ENCODE measurements at regions not wholly inside any gene's neighbourhood (a gene's known extent, or its start where the extent isn't known, plus 50 kb on each side); places are given as distances from the start of the nearest gene placed in this dataset.

DNA sequence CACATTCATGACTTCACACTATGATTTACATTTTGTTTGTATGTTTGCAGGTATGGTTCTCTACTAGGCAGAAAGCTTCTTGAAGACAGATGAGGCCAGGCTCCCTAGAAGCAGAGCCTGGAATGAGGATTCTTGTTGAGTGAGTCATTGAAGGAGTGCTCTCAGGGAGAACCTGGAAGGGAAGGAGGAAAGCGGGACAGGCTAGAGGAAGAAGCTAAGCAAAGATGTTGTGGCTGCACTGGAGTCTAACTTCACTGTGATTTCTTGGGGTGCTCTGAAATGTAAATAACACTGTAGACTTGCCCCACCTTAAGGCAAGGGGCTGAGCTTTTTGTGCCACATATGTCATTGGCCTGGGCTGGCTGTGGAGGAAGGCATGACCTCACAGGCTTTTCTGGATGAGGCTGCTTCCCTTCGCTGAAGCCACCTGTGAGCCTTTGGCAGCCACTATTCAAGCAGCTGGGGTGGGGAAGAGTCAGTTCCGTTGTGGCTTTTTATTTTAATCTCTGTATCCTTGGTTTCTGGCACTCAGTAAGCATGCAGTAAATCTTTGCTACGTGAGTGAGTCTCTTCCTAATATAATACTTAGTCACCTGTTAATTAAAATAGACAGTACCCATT, 307.3 kb downstream of the SV2B start:
- DNase-seq (ENCODE audit: extremely low read depth, insufficient read length): no peak
- Histone ChIP-seq H3K36me3 (ENCODE audit: control insufficient read depth, insufficient read depth, low read length) (no peaks in the 10 kb centered on the region), H3K4me3 (replicated peaks; ENCODE audit: low read depth, low read length) (no peak overlapping the region), H3K27me3 (replicated peaks; ENCODE audit: control insufficient read depth, insufficient read depth, low read length) (no peaks in the 10 kb centered on the region)
- TF ChIP-seq CTCF (IDR thresholded peaks at IDR 0.05; ENCODE audit: insufficient read depth, low read length, poor library complexity, severe bottlenecking): no peak

- no peaks in the 10 kb centered on the region for H3K27me3 ChIP-seq (replicated peaks; ENCODE audit: control insufficient read depth, insufficient read depth, low read length)
- H3K36me3 ChIP-seq (ENCODE audit: control insufficient read depth, insufficient read depth, low read length): no peaks in the 10 kb centered on the region
- DNase-seq (ENCODE audit: extremely low read depth, insufficient read length): no peak
- no peak overlapping the region for H3K4me3 ChIP-seq (replicated peaks; ENCODE audit: low read depth, low read length)
- TF ChIP-seq CTCF (IDR thresholded peaks at IDR 0.05; ENCODE audit: insufficient read depth, low read length, poor library complexity, severe bottlenecking): no peak
Measured at GRCh38 chr15:91408476-91409076, 308.5 kb downstream of the SV2B start.

- no peaks in the 10 kb centered on the region for H3K27me3 ChIP-seq (replicated peaks; ENCODE audit: control insufficient read depth, insufficient read depth, low read length)
- no peak for DNase-seq (ENCODE audit: extremely low read depth, insufficient read length)
- H3K4me3 ChIP-seq (replicated peaks; ENCODE audit: low read depth, low read length): no peak overlapping the region
- no peaks in the 10 kb centered on the region for H3K36me3 ChIP-seq (ENCODE audit: control insufficient read depth, insufficient read depth, low read length)
- TF ChIP-seq CTCF (IDR thresholded peaks at IDR 0.05; ENCODE audit: insufficient read depth, low read length, poor library complexity, severe bottlenecking): no peak
Measured at GRCh38 chr15:91409387-91409786, 309.3 kb downstream of the SV2B start.

DNA sequence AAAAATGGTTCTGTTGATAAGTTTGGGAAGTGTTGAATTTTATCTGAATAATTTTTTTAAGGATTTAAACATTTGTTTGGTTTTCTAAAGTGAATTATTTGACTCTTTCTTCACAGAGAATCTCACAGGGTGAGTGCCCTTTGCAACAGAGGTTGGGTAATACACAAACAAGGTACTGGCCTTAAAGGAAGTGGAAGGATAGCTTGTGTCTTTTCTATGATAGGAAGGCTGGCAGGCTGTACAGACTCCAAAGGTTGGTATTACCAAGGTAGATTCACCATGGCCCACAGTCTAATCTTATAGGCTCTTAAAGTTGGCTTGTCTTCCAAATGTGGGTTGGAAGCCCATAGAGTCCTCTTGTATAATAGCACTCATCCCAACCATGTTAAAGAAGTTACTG, 311.5 kb downstream of the SV2B start:
- Histone ChIP-seq H3K27me3 (replicated peaks; ENCODE audit: control insufficient read depth, insufficient read depth, low read length) (no peaks in the 10 kb centered on the region), H3K36me3 (ENCODE audit: control insufficient read depth, insufficient read depth, low read length) (no peaks in the 10 kb centered on the region), H3K4me3 (replicated peaks; ENCODE audit: low read depth, low read length) (no peak overlapping the region)
- no peak for TF ChIP-seq CTCF (IDR thresholded peaks at IDR 0.05; ENCODE audit: insufficient read depth, low read length, poor library complexity, severe bottlenecking)
- DNase-seq (ENCODE audit: extremely low read depth, insufficient read length): no peak

- TF ChIP-seq CTCF (IDR thresholded peaks at IDR 0.05; ENCODE audit: insufficient read depth, low read length, poor library complexity, severe bottlenecking): no peak
- Histone ChIP-seq H3K4me3 (replicated peaks; ENCODE audit: low read depth, low read length) (no peak overlapping the region), H3K27me3 (replicated peaks; ENCODE audit: control insufficient read depth, insufficient read depth, low read length) (no peaks in the 10 kb centered on the region), H3K36me3 (ENCODE audit: control insufficient read depth, insufficient read depth, low read length) (no peaks in the 10 kb centered on the region)
- no peak for DNase-seq (ENCODE audit: extremely low read depth, insufficient read length)
Measured at GRCh38 chr15:91412138-91412928, 312.3 kb downstream of the SV2B start.

All from GM06990 (cell line).